Renal cortex interstitium (tissue), 11 donors: ENCODE measurements at regions not wholly inside any gene's neighbourhood (a gene's known extent, or its start where the extent isn't known, plus 50 kb on each side); places are given as distances from the start of the nearest gene placed in this dataset.

ENCODE experiments used
- DNase-seq, 11 donors: peaks; one replicate each; pipeline ENCODE4 v3.0.0-alpha.2; 2013; ENCODE audit warnings: low read depth in 9 of 11, low spot score in 4 of 11; ENCODE audit errors: extremely low read depth in 1 of 11

GRCh38 chr1:228902781-228903433, 167.6 kb downstream of the RHOU start:
- DNase-seq: peak in 2 of 11 donors; percentile 46 to 54

- DNase-seq: peak in 1 of 11 donors; percentile 25
Observed at GRCh38 chr1:228903434-228904071, 168.3 kb downstream of the RHOU start.

GRCh38 chr1:228904222-228904621, 168.9 kb downstream of the RHOU start:
- no peak for DNase-seq

GRCh38 chr1:228905701-228906101, 170.4 kb downstream of the RHOU start:
- DNase-seq: no peak

- no peak for DNase-seq
Observed at GRCh38 chr1:228906223-228906860, 171.1 kb downstream of the RHOU start.

- DNase-seq: no peak
Observed at GRCh38 chr1:228911225-228912210, 176.2 kb downstream of the RHOU start.

- no peak for DNase-seq
Observed at GRCh38 chr1:228913626-228914414, 178.5 kb downstream of the RHOU start.

GRCh38 chr1:228914700-228915099, 179.4 kb downstream of the RHOU start:
- DNase-seq: no peak

- no peak for DNase-seq
Observed at GRCh38 chr1:228917342-228917741, 182.1 kb downstream of the RHOU start.

- no peak for DNase-seq
Observed at GRCh38 chr1:228917755-228918154, 182.5 kb downstream of the RHOU start.

GRCh38 chr1:228918335-228918734, 183.1 kb downstream of the RHOU start:
- no peak for DNase-seq

GRCh38 chr1:228919914-228920313, 184.6 kb downstream of the RHOU start:
- no peak for DNase-seq

- DNase-seq: no peak
Observed at GRCh38 chr1:228920831-228921230, 185.6 kb downstream of the RHOU start.

- DNase-seq: no peak
Observed at GRCh38 chr1:228921481-228921880, 186.2 kb downstream of the RHOU start.

- no peak for DNase-seq
Observed at GRCh38 chr1:228922722-228923376, 187.6 kb downstream of the RHOU start.

GRCh38 chr1:228923973-228924686, 188.9 kb downstream of the RHOU start:
- no peak for DNase-seq

- no peak for DNase-seq
Observed at GRCh38 chr1:228925691-228926090, 190.4 kb downstream of the RHOU start.
